G401.6 (cell line): ENCODE measurements at regions not wholly inside any gene's neighbourhood (a gene's known extent, or its start where the extent isn't known, plus 50 kb on each side); places are given as distances from the start of the nearest gene placed in this dataset.

ENCODE experiments used
- FAIRE-seq: peaks from 2 replicates; lab custom pipeline; 2012; peaks lifted over from hg19 to GRCh38; lab: Jason Lieb, UNC

- FAIRE-seq = no peak
Observed at GRCh38 chr1:239735111-239735510, 348.7 kb downstream of the CHRM3 start.

- no peak for FAIRE-seq
Observed at GRCh38 chr1:239736479-239736878, 350.1 kb downstream of the CHRM3 start.

GRCh38 chr1:239739375-239739774 lies 352.3 kb upstream of the FMN2 start:
- no peak for FAIRE-seq

- FAIRE-seq = no peak
Observed at GRCh38 chr1:239739919-239740318, 351.8 kb upstream of the FMN2 start.

GRCh38 chr1:239742416-239743109 lies 349.1 kb upstream of the FMN2 start:
- FAIRE-seq = no peak

- FAIRE-seq = no peak
Observed at GRCh38 chr1:239744851-239745250, 346.8 kb upstream of the FMN2 start.

- FAIRE-seq = no peak
Observed at GRCh38 chr1:239755107-239755912, 336.4 kb upstream of the FMN2 start.

GRCh38 chr1:239757716-239758115 lies 334.0 kb upstream of the FMN2 start:
- FAIRE-seq = no peak

GRCh38 chr1:239758756-239759155 lies 332.9 kb upstream of the FMN2 start:
- no peak for FAIRE-seq

- no peak for FAIRE-seq
Observed at GRCh38 chr1:239761509-239761908, 330.2 kb upstream of the FMN2 start.

GRCh38 chr1:239763850-239764249 lies 327.8 kb upstream of the FMN2 start:
- FAIRE-seq = no peak

GRCh38 chr1:239764546-239764945 lies 327.1 kb upstream of the FMN2 start:
- no peak for FAIRE-seq

- no peak for FAIRE-seq
Observed at GRCh38 chr1:239765163-239765562, 326.5 kb upstream of the FMN2 start.

- FAIRE-seq = no peak
Observed at GRCh38 chr1:239771550-239771949, 320.1 kb upstream of the FMN2 start.

GRCh38 chr1:239772446-239772845 lies 319.2 kb upstream of the FMN2 start:
- FAIRE-seq = no peak

- no peak for FAIRE-seq
Observed at GRCh38 chr1:239775466-239775865, 316.2 kb upstream of the FMN2 start.

GRCh38 chr1:239778208-239778813 lies 313.4 kb upstream of the FMN2 start:
- no peak for FAIRE-seq

GRCh38 chr1:239779962-239780361 lies 311.7 kb upstream of the FMN2 start:
- no peak for FAIRE-seq

- FAIRE-seq = no peak
Observed at GRCh38 chr1:239784896-239785295, 306.8 kb upstream of the FMN2 start.

GRCh38 chr1:239785576-239785975 lies 306.1 kb upstream of the FMN2 start:
- no peak for FAIRE-seq

GRCh38 chr1:239786464-239786863 lies 305.2 kb upstream of the FMN2 start:
- no peak for FAIRE-seq

- FAIRE-seq = no peak
Observed at GRCh38 chr1:239792157-239792556, 299.5 kb upstream of the FMN2 start.

- FAIRE-seq = no peak
Observed at GRCh38 chr1:239795304-239795703, 296.4 kb upstream of the FMN2 start.
